HEK293T (cell line): ENCODE measurements at regions not wholly inside any gene's neighbourhood (a gene's known extent, or its start where the extent isn't known, plus 50 kb on each side); places are given as distances from the start of the nearest gene placed in this dataset.
"Not testable (repeated sequence)": the region's sequence is repeated elsewhere in the genome, so short reads cannot be mapped to it uniquely, and the experiment has no call there.

Experiments used
- CTCF ChIA-PET: fragments of 350-600 bp; formaldehyde crosslinking; extraction: SDS; loops from one replicate; lab custom pipeline; 2021; ENCODE audit warnings: antibody characterized with exemption, inconsistent platforms; lab: Yijun Ruan, JAX
- POLR2A ChIA-PET: fragments of 350-600 bp; formaldehyde crosslinking; extraction: SDS; loops from one replicate; lab custom pipeline; 2020; ENCODE audit warnings: antibody characterized with exemption, inconsistent platforms; lab: Yijun Ruan, JAX
- DNase-seq: peaks from one replicate; pipeline ENCODE4 v3.0.0; 2012; ENCODE audit warnings: mixed read lengths; ENCODE audit errors: extremely low spot score
- ARNT ChIP-seq: fragments of 450-650 bp; IDR thresholded peaks from 2 replicates; pipeline ENCODE4 v1.6.1; 2017; ENCODE audit warnings: mild to moderate bottlenecking
- BHLHE40 ChIP-seq: fragments of 450-650 bp; IDR thresholded peaks from 2 replicates; pipeline ENCODE4 v1.6.1; 2016; ENCODE audit warnings: mild to moderate bottlenecking, moderate library complexity, borderline replicate concordance
- CTBP1 ChIP-seq: fragments of 450-650 bp; IDR thresholded peaks from 2 replicates; pipeline ENCODE4 v1.6.1; 2016; ENCODE audit warnings: borderline replicate concordance
- ELF4 ChIP-seq: fragments of 450-650 bp; IDR thresholded peaks from 2 replicates; pipeline ENCODE4 v1.6.1; 2017; ENCODE audit warnings: antibody characterized with exemption
- FOXA1 ChIP-seq: fragments of 450-650 bp; IDR thresholded peaks from 2 replicates; pipeline ENCODE4 v1.6.1; 2016; ENCODE audit warnings: mild to moderate bottlenecking
- FOXK2 ChIP-seq: fragments of 450-650 bp; IDR thresholded peaks from 2 replicates; pipeline ENCODE4 v1.6.1; 2016; ENCODE audit warnings: mild to moderate bottlenecking
- FOXM1 ChIP-seq: fragments of 450-650 bp; IDR thresholded peaks from 2 replicates; pipeline ENCODE4 v1.6.1; 2017; ENCODE audit warnings: mild to moderate bottlenecking, borderline replicate concordance
- HDGF ChIP-seq: fragments of 450-650 bp; IDR thresholded peaks from 2 replicates; pipeline ENCODE4 v1.6.1; 2017; ENCODE audit warnings: antibody characterized with exemption, borderline replicate concordance
- L3MBTL2 ChIP-seq: fragments of 450-650 bp; conservative IDR thresholded peaks from 2 replicates; pipeline ENCODE4 v1.6.1; 2016; ENCODE audit warnings: mild to moderate bottlenecking
- LEF1 ChIP-seq: fragments of 450-650 bp; IDR thresholded peaks from 2 replicates; pipeline ENCODE4 v1.6.1; 2017; ENCODE audit warnings: mild to moderate bottlenecking, borderline replicate concordance
- NFRKB ChIP-seq: fragments of 450-650 bp; IDR thresholded peaks from 2 replicates; pipeline ENCODE4 v1.6.1; 2016; ENCODE audit warnings: mild to moderate bottlenecking, moderate library complexity
- PKNOX1 ChIP-seq: fragments of 450-650 bp; IDR thresholded peaks from 2 replicates; pipeline ENCODE4 v1.6.1; 2016
- SP1 ChIP-seq: fragments of 450-650 bp; IDR thresholded peaks from 2 replicates; pipeline ENCODE4 v1.6.1; 2017
- SUZ12 ChIP-seq: fragments of 450-650 bp; IDR thresholded peaks from 2 replicates; pipeline ENCODE4 v1.6.1; 2016; ENCODE audit warnings: mild to moderate bottlenecking
- TARDBP ChIP-seq: fragments of 450-650 bp; IDR thresholded peaks from 2 replicates; pipeline ENCODE4 v1.6.1; 2016
- ZNF384 ChIP-seq: fragments of 450-650 bp; IDR thresholded peaks from 2 replicates; pipeline ENCODE4 v1.6.1; 2016

- DNase-seq: no peak
- POLR2A ChIA-PET: no interaction called here
- CTCF ChIA-PET: interaction anchor here (0.7 kb wide), 1 partner anchor 50 kb away, joined by 3 read pairs; no protein-coding TSS in a partner anchor
- TF ChIP-seq ELF4 (no peak), CTBP1 (no peak), NFRKB (no peak), FOXM1 (no peak), TARDBP (no peak), HDGF (no peak), BHLHE40 (no peak), L3MBTL2 (no peak), ZNF384 (no peak), FOXK2 (no peak), SUZ12 (no peak), SP1 (no peak), FOXA1 (no peak), LEF1 (no peak), PKNOX1 (no peak), ARNT (no peak)
Measured at GRCh38 chr10:81182296-81182695, 644.6 kb downstream of the SH2D4B start.

- POLR2A ChIA-PET: no interaction called here
- CTCF ChIA-PET: interaction anchor here (1.2 kb wide), 2 partner anchors 13 to 20 kb away, joined by 3 read pairs; no protein-coding TSS in a partner anchor
- TF ChIP-seq FOXA1 (no peak), TARDBP (no peak), L3MBTL2 (no peak), LEF1 (no peak), CTBP1 (no peak), FOXK2 (no peak), PKNOX1 (no peak), NFRKB (no peak), ARNT (no peak), ZNF384 (no peak), ELF4 (no peak)
- DNase-seq: no peak
Measured at GRCh38 chr10:81192221-81192788, 654.6 kb downstream of the SH2D4B start.

GRCh38 chr10:81200801-81201200 lies 663.1 kb downstream of the SH2D4B start:
- DNase-seq: no peak
- POLR2A ChIA-PET: no interaction called here

GRCh38 chr10:81207359-81207758 lies 667.6 kb upstream of the NRG3 start:
- DNase-seq, CTCF ChIA-PET, POLR2A ChIA-PET: not testable (repeated sequence)

More at GRCh38 chr10:81200801-81201200, 663.1 kb downstream of the SH2D4B start:
- CTCF ChIA-PET: no interaction called here
- TF ChIP-seq NFRKB (no peak), ELF4 (no peak), SP1 (no peak), FOXK2 (no peak), SUZ12 (no peak), PKNOX1 (no peak), CTBP1 (no peak), ARNT (no peak), BHLHE40 (no peak), FOXA1 (no peak), LEF1 (no peak), HDGF (no peak), FOXM1 (no peak), ZNF384 (no peak), L3MBTL2 (no peak), TARDBP (no peak)

GRCh38 chr10:81213370-81213769 lies 661.6 kb upstream of the NRG3 start:
- no peak for DNase-seq
- TF ChIP-seq ZNF384 (no peak), ARNT (no peak), HDGF (no peak), FOXK2 (no peak), LEF1 (no peak), L3MBTL2 (no peak), SUZ12 (no peak), FOXM1 (no peak), PKNOX1 (no peak), BHLHE40 (no peak), TARDBP (no peak), CTBP1 (no peak), ELF4 (no peak), SP1 (no peak)
- ChIA-PET POLR2A (no interaction called here), CTCF (interaction anchor here (1.5 kb wide), 1 partner anchor 22 kb away, joined by 3 read pairs; no protein-coding TSS in a partner anchor)

- TF ChIP-seq SUZ12: no peak
- TF ChIP-seq FOXM1: no peak
- TF ChIP-seq CTBP1: no peak
- no peak for TF ChIP-seq HDGF
- no peak for TF ChIP-seq ELF4
- TF ChIP-seq SP1: no peak
- TF ChIP-seq TARDBP: no peak
- no peak for TF ChIP-seq FOXA1
- TF ChIP-seq ZNF384: no peak
- TF ChIP-seq BHLHE40: no peak
- DNase-seq: no peak
- CTCF ChIA-PET: no interaction called here
- POLR2A ChIA-PET: no interaction called here
Measured at GRCh38 chr10:81215498-81215897, 659.5 kb upstream of the NRG3 start.
